Endothelial cell of umbilical vein (primary cell): ENCODE measurements at regions not wholly inside any gene's neighbourhood (a gene's known extent, or its start where the extent isn't known, plus 50 kb on each side); places are given as distances from the start of the nearest gene placed in this dataset.

Source experiments
- BruUV-seq: library from RNA; stranded (reverse); fragments of 400-500 nt; replicated peaks from 2 replicates; lab custom pipeline; 2021; lab: Mats Ljungman, UMichigan
- CTCF ChIA-PET: fragments of 300-600, 350-600 bp; sonication (Branson Sonifier 250); formaldehyde crosslinking; loops from one replicate; lab custom pipeline; 2021; ENCODE audit warnings: antibody characterized with exemption, inconsistent platforms; lab: Charles Lee
- POLR2A ChIA-PET: fragments of 300-600, 350-600 bp; sonication (Branson Sonifier 250); formaldehyde crosslinking; loops from one replicate; lab custom pipeline; 2021; ENCODE audit warnings: antibody characterized with exemption, inconsistent platforms; lab: Charles Lee
- DNase-seq: peaks from one replicate; pipeline ENCODE4 v3.0.0-alpha.2; 2011; ENCODE audit warnings: low read depth, low spot score
- FAIRE-seq: peaks from 2 replicates; lab custom pipeline; 2011; peaks lifted over from hg19 to GRCh38; lab: Jason Lieb, UNC
- H2AFZ ChIP-seq: 2 replicates; pipeline ENCODE4 v1.6.0; 2012; ENCODE audit warnings: low read depth, low read length, control low read depth, inconsistent platforms
- H3K27ac ChIP-seq: 2 replicates; pipeline ENCODE4 v1.5.1; 2011; ENCODE audit warnings: low read depth, mild to moderate bottlenecking, control low read depth, low read length, moderate library complexity; ENCODE audit not compliant: insufficient read depth
- H3K27me3 ChIP-seq, 2 experiments: 2 replicates each; pipeline versions ENCODE4 v1.6.0 to v1.6.1; 2011; ENCODE audit warnings: low read length in 2 of 2, mixed read lengths in 1 of 2; ENCODE audit not compliant: control insufficient read depth in 2 of 2, insufficient read depth in 2 of 2
- H3K36me3 ChIP-seq, 2 experiments: 2 replicates in 1 of 2; 3 replicates in 1 of 2; pipeline ENCODE4 v1.5.1; 2011; ENCODE audit warnings: low read length in 2 of 2, mild to moderate bottlenecking in 1 of 2, moderate library complexity in 1 of 2; ENCODE audit not compliant: control insufficient read depth in 2 of 2, insufficient read depth in 2 of 2; ENCODE audit errors: extremely low read depth in 1 of 2
- H3K4me1 ChIP-seq: 3 replicates; pipeline ENCODE4 v1.5.1; 2011; ENCODE audit warnings: mild to moderate bottlenecking, low read length; ENCODE audit not compliant: control insufficient read depth, insufficient read depth; ENCODE audit errors: extremely low read depth
- H3K4me2 ChIP-seq: 2 replicates; pipeline ENCODE4 v1.6.1; 2011; ENCODE audit warnings: low read length, control low read depth, mixed read lengths; ENCODE audit not compliant: insufficient read depth
- H3K4me3 ChIP-seq, 3 experiments: fragments of 200-600 bp in 1 of 3; sonication (generic), shearing (Covaris generic) in 1 of 3; replicated peaks in 1 of 3; 2 replicates each; pipeline ENCODE4 v1.5.1; 2011 to 2016; ENCODE audit warnings: control low read depth in 3 of 3, low read length in 3 of 3, mild to moderate bottlenecking in 2 of 3, inconsistent platforms in 1 of 3, low read depth in 1 of 3, moderate library complexity in 1 of 3; ENCODE audit not compliant: insufficient read depth in 1 of 3
- H3K79me2 ChIP-seq: 2 replicates; pipeline ENCODE4 v1.6.0; 2012; ENCODE audit warnings: low read length, inconsistent platforms; ENCODE audit not compliant: control insufficient read depth, insufficient read depth
- H3K9ac ChIP-seq: replicated peaks from 2 replicates; pipeline ENCODE3; 2011; ENCODE audit warnings: low read length, control low read depth; ENCODE audit not compliant: insufficient read depth; ENCODE audit errors: extremely low read depth
- H3K9me1 ChIP-seq: replicated peaks from 3 replicates; pipeline ENCODE4 v1.6.0; 2011; ENCODE audit warnings: mild to moderate bottlenecking, low read length; ENCODE audit not compliant: control insufficient read depth, insufficient read depth; ENCODE audit errors: extremely low read depth
- H3K9me3 ChIP-seq: replicated peaks from 2 replicates; pipeline ENCODE4 v1.5.1; 2012; ENCODE audit warnings: low read length, inconsistent platforms; ENCODE audit not compliant: control insufficient read depth, insufficient read depth
- H4K20me1 ChIP-seq: replicated peaks from 2 replicates; pipeline ENCODE3; 2011; ENCODE audit warnings: mild to moderate bottlenecking, low read length; ENCODE audit not compliant: control insufficient read depth, insufficient read depth; ENCODE audit errors: extremely low read depth
- CTCF ChIP-seq, 2 donors: IDR thresholded peaks; 1 replicate in 1 of 2; 2 replicates in 1 of 2; pipeline ENCODE4 v1.5.1; 2011; ENCODE audit warnings: low read length in 2 of 2, mild to moderate bottlenecking in 2 of 2, moderate library complexity in 2 of 2, control low read depth in 1 of 2, inconsistent platforms in 1 of 2, low read depth in 1 of 2; ENCODE audit not compliant: insufficient read depth in 1 of 2; ENCODE audit errors: extremely low read depth in 1 of 2
- EZH2 ChIP-seq: IDR thresholded peaks from 2 replicates; pipeline ENCODE4 v1.6.1; 2012; ENCODE audit warnings: borderline replicate concordance, low read depth, mild to moderate bottlenecking, moderate library complexity, low read length, inconsistent platforms; ENCODE audit not compliant: severe bottlenecking
- FOS ChIP-seq: IDR thresholded peaks from 2 replicates; pipeline ENCODE4 v1.6.1; 2011; ENCODE audit warnings: mild to moderate bottlenecking, low read length, moderate library complexity, borderline replicate concordance; ENCODE audit not compliant: insufficient read depth
- GATA2 ChIP-seq: IDR thresholded peaks from 2 replicates; pipeline ENCODE4 v1.7.0; 2011; ENCODE audit warnings: low read depth, mild to moderate bottlenecking, moderate library complexity, mixed read lengths, low read length; ENCODE audit not compliant: insufficient read length, insufficient read depth
- JUN ChIP-seq: IDR thresholded peaks from 2 replicates; pipeline ENCODE4 v1.6.1; 2011; ENCODE audit warnings: borderline replicate concordance, low read depth; ENCODE audit not compliant: insufficient read length, insufficient read depth
- MAX ChIP-seq: IDR thresholded peaks from 2 replicates; pipeline ENCODE4 v1.6.1; 2011; ENCODE audit not compliant: insufficient read depth, insufficient read length
- MYC ChIP-seq: IDR thresholded peaks from one replicate; pipeline ENCODE4 v1.6.1; 2011; ENCODE audit warnings: mild to moderate bottlenecking, low read depth, low read length
- POLR2A ChIP-seq: IDR thresholded peaks from 2 replicates; pipeline ENCODE4 v1.6.1; 2012; ENCODE audit warnings: low read depth, mild to moderate bottlenecking, control low read depth, low read length
- POLR2AphosphoS5 ChIP-seq: IDR thresholded peaks from 2 replicates; pipeline ENCODE4 v1.6.1; 2012; ENCODE audit warnings: low read depth, mild to moderate bottlenecking, control low read depth, low read length, moderate library complexity; ENCODE audit not compliant: insufficient read depth
- dilution Hi-C: fragments of 300-500 bp; cut with MboI; formaldehyde crosslinking; loops from one replicate; pipeline ENCODE4 v1.15.0; 2019; ENCODE audit warnings: low sequenced_read_pairs; ENCODE audit not compliant: extremely low pct_ligation_motif_present
- intact Hi-C: fragments of 100-400 bp; cut with micrococcal nuclease; formaldehyde crosslinking; loops from one replicate; pipeline ENCODE4 v1.10.0; 2022

- no peaks in the 10 kb centered on the region for H4K20me1 ChIP-seq
- no peaks in the 10 kb centered on the region for H3K79me2 ChIP-seq
- H3K4me2 ChIP-seq, result no peak overlapping the region
- ChIA-PET CTCF (interaction anchor here (0.7 to 0.9 kb wide), 2 partner anchors 61 to 422 kb away, joined by 3 to 5 read pairs; no protein-coding TSS in a partner anchor), POLR2A (no interaction called here)
- no peak overlapping the region for H3K9ac ChIP-seq
- intact Hi-C loops (no loop called here), dilution Hi-C loops (no loop called here)
- H3K4me1 ChIP-seq, result no peaks in the 10 kb centered on the region
- FAIRE-seq, result no peak
- H3K27ac ChIP-seq, result no peak overlapping the region
- no peaks in the 10 kb centered on the region for H3K9me1 ChIP-seq
- no peak for DNase-seq
- no peaks in the 10 kb centered on the region for H3K36me3 ChIP-seq
- no peaks in the 10 kb centered on the region for H3K9me3 ChIP-seq
- no peak overlapping the region for H2AFZ ChIP-seq
- no TSS peak for BruUV-seq
- H3K27me3 ChIP-seq, result no peaks in the 10 kb centered on the region
- no peak for TF ChIP-seq MYC
- no peak for TF ChIP-seq GATA2
- no peak for TF ChIP-seq MAX
- no peak for TF ChIP-seq POLR2A
- no peak for TF ChIP-seq EZH2
- no peak for TF ChIP-seq JUN
- no peak for TF ChIP-seq FOS
- TF ChIP-seq CTCF (IDR thresholded peaks at IDR 0.05; ENCODE audit: extremely low read depth in 1 of 2, insufficient read depth in 1 of 2, low read depth in 1 of 2, low read length in 2 of 2), result no peak
- TF ChIP-seq POLR2AphosphoS5, result no peak
- no peak overlapping the region for H3K4me3 ChIP-seq
Measured at GRCh38 chr12:91804533-91804932, 341.1 kb downstream of the BTG1 start.
